ENCODE measurements at regions not wholly inside any gene's neighbourhood (a gene's known extent, or its start where the extent isn't known, plus 50 kb on each side); places are given as distances from the start of the nearest gene placed in this dataset.

DNA sequence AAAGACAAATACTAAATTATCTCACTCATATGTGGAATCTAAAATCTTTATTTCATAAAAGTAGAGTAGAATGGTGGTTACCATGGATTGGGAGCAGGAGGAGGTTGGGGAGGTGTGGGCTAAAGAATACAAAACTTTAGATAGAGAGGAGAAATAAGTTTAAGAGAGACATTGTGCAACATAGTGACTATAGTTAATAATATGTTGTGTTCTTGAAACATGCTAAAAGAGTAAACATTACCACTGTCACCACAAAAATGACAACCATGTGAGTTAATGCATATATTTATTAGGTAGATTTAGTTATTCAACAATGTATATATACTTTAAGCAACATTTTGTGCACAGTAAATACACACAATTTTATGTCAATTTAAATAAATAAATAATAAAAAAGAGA lies 128.5 kb upstream of the COL3A1 start:
- H3K27ac Mint-ChIP-seq = no peak overlapping the region
- CTCF ChIA-PET = no interaction called here

DNA sequence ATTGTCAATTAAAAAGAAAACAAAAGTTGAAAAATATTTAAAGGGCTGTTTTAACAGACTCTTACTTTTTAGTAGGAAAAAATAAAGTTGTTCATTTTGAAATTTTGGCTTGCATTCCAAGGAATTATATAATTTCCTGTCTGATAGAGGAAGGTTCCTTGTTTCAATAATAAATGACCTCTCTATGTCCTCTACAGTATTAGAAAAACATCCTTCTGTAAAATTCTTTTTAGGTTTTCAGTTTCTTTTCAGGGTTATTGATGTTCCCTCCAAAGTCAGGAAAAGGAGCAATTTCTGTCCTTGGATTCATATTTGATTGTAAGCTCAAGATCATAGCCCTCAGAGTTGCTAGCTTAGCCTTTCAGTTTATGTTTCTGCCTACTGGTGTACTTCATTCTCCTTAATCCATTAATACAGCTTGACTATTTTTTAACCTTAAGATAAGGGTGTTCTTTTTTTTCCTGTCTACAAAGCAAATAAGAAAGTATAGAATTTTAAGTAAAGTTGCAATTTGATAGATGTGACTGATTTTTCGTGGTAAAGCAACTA lies 125.2 kb upstream of the COL3A1 start:
- CTCF ChIA-PET = no interaction called here
- TF ChIP-seq TP53 (CRISPR knock-in tag; IDR thresholded peaks at IDR 0.05) = no peak
- Mint-ChIP-seq H3K27ac (no peak overlapping the region), H3K27me3 (ENCODE audit: low read depth) (no peaks in the 10 kb centered on the region), H3K9me3 (peaks cover 11% of the 10 kb centered on the region), H3K4me1 (0 out of 2 replicates have a peak, but pooled peaks cover 4% of the 10 kb centered on the region), H3K4me3 (no peak overlapping the region), H3K36me3 (no peaks in the 10 kb centered on the region)
- DNase-seq (ENCODE audit: low spot score) (no peak), ATAC-seq (no peak)
- POLR2A ChIA-PET = no interaction called here

More for the DNA sequence above, 128.5 kb upstream of the COL3A1 start:
- H3K9me3 Mint-ChIP-seq = peaks cover 11% of the 10 kb centered on the region
- POLR2A ChIA-PET = no interaction called here
- no peak for TF ChIP-seq ZNF138 (CRISPR knock-in tag; conservative IDR thresholded peaks at IDR 0.05)
- TF ChIP-seq, protein P1, sequence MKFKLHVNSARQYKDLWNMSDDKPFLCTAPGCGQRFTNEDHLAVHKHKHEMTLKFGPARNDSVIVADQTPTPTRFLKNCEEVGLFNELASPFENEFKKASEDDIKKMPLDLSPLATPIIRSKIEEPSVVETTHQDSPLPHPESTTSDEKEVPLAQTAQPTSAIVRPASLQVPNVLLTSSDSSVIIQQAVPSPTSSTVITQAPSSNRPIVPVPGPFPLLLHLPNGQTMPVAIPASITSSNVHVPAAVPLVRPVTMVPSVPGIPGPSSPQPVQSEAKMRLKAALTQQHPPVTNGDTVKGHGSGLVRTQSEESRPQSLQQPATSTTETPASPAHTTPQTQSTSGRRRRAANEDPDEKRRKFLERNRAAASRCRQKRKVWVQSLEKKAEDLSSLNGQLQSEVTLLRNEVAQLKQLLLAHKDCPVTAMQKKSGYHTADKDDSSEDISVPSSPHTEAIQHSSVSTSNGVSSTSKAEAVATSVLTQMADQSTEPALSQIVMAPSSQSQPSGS (CRISPR knock-in tag; IDR thresholded peaks at IDR 0.05; ENCODE audit: borderline replicate concordance, low read depth) = no peak
- TF ChIP-seq, protein P2, sequence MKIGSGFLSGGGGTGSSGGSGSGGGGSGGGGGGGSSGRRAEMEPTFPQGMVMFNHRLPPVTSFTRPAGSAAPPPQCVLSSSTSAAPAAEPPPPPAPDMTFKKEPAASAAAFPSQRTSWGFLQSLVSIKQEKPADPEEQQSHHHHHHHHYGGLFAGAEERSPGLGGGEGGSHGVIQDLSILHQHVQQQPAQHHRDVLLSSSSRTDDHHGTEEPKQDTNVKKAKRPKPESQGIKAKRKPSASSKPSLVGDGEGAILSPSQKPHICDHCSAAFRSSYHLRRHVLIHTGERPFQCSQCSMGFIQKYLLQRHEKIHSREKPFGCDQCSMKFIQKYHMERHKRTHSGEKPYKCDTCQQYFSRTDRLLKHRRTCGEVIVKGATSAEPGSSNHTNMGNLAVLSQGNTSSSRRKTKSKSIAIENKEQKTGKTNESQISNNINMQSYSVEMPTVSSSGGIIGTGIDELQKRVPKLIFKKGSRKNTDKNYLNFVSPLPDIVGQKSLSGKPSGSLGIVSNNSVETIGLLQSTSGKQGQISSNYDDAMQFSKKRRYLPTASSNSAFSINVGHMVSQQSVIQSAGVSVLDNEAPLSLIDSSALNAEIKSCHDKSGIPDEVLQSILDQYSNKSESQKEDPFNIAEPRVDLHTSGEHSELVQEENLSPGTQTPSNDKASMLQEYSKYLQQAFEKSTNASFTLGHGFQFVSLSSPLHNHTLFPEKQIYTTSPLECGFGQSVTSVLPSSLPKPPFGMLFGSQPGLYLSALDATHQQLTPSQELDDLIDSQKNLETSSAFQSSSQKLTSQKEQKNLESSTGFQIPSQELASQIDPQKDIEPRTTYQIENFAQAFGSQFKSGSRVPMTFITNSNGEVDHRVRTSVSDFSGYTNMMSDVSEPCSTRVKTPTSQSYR (CRISPR knock-in tag; IDR thresholded peaks at IDR 0.05) = no peak
- no peak for TF ChIP-seq ZNF317 (CRISPR knock-in tag; IDR thresholded peaks at IDR 0.05; ENCODE audit: borderline replicate concordance, low read depth)
- TF ChIP-seq, protein P3, sequence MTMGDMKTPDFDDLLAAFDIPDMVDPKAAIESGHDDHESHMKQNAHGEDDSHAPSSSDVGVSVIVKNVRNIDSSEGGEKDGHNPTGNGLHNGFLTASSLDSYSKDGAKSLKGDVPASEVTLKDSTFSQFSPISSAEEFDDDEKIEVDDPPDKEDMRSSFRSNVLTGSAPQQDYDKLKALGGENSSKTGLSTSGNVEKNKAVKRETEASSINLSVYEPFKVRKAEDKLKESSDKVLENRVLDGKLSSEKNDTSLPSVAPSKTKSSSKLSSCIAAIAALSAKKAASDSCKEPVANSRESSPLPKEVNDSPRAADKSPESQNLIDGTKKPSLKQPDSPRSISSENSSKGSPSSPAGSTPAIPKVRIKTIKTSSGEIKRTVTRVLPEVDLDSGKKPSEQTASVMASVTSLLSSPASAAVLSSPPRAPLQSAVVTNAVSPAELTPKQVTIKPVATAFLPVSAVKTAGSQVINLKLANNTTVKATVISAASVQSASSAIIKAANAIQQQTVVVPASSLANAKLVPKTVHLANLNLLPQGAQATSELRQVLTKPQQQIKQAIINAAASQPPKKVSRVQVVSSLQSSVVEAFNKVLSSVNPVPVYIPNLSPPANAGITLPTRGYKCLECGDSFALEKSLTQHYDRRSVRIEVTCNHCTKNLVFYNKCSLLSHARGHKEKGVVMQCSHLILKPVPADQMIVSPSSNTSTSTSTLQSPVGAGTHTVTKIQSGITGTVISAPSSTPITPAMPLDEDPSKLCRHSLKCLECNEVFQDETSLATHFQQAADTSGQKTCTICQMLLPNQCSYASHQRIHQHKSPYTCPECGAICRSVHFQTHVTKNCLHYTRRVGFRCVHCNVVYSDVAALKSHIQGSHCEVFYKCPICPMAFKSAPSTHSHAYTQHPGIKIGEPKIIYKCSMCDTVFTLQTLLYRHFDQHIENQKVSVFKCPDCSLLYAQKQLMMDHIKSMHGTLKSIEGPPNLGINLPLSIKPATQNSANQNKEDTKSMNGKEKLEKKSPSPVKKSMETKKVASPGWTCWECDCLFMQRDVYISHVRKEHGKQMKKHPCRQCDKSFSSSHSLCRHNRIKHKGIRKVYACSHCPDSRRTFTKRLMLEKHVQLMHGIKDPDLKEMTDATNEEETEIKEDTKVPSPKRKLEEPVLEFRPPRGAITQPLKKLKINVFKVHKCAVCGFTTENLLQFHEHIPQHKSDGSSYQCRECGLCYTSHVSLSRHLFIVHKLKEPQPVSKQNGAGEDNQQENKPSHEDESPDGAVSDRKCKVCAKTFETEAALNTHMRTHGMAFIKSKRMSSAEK (CRISPR knock-in tag; IDR thresholded peaks at IDR 0.05; ENCODE audit: borderline replicate concordance) = no peak
- no peak for TF ChIP-seq FOXK1 (CRISPR knock-in tag; IDR thresholded peaks at IDR 0.05)
- no peak for TF ChIP-seq NR2C2 (CRISPR knock-in tag; IDR thresholded peaks at IDR 0.05)
- no peak for TF ChIP-seq NFE2L1 (CRISPR knock-in tag; IDR thresholded peaks at IDR 0.05)
- TF ChIP-seq ZBTB21 (CRISPR knock-in tag; IDR thresholded peaks at IDR 0.05; ENCODE audit: borderline replicate concordance) = no peak
- no peak for TF ChIP-seq ATF1 (CRISPR knock-in tag; IDR thresholded peaks at IDR 0.05)
- TF ChIP-seq ZNF121 (CRISPR knock-in tag; IDR thresholded peaks at IDR 0.05) = no peak
- TF ChIP-seq JUN (CRISPR knock-in tag; IDR thresholded peaks at IDR 0.05) = no peak
- no peak for TF ChIP-seq ZNF263 (CRISPR knock-in tag; IDR thresholded peaks at IDR 0.05; ENCODE audit: low read depth)
- TF ChIP-seq PRRX2 (CRISPR knock-in tag; IDR thresholded peaks at IDR 0.05) = no peak
- TF ChIP-seq, protein P4, sequence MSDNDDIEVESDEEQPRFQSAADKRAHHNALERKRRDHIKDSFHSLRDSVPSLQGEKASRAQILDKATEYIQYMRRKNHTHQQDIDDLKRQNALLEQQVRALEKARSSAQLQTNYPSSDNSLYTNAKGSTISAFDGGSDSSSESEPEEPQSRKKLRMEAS (CRISPR knock-in tag; IDR thresholded peaks at IDR 0.05) = no peak
- no peak for TF ChIP-seq OVOL2 (CRISPR knock-in tag; IDR thresholded peaks at IDR 0.05; ENCODE audit: borderline replicate concordance)
- no peak for TF ChIP-seq TEAD1 (CRISPR knock-in tag; IDR thresholded peaks at IDR 0.05)
- no peak for TF ChIP-seq CREM (CRISPR knock-in tag; IDR thresholded peaks at IDR 0.05)
- TF ChIP-seq ESRRA (CRISPR knock-in tag; IDR thresholded peaks at IDR 0.05; ENCODE audit: borderline replicate concordance) = no peak
- no peaks in the 10 kb centered on the region for H3K36me3 Mint-ChIP-seq
- H3K27me3 Mint-ChIP-seq (ENCODE audit: low read depth) = no peaks in the 10 kb centered on the region
- ATAC-seq (no peak), DNase-seq (ENCODE audit: low spot score) (no peak)
- H3K4me3 Mint-ChIP-seq = no peak overlapping the region
- H3K4me1 Mint-ChIP-seq = no peaks in the 10 kb centered on the region

All from WTC11 (cell line).